ENCODE measurements at regions not wholly inside any gene's neighbourhood (a gene's known extent, or its start where the extent isn't known, plus 50 kb on each side); places are given as distances from the start of the nearest gene placed in this dataset.
A peak's percentile ranks its signal among the peaks of the same experiment; 100 is the strongest.

GRCh38 chr9:32837551-32838058 is 54.3 kb downstream of the TMEM215 start:
- intact Hi-C loops (cut with DNase I) = no loop called here
- DNase-seq (ENCODE audit: missing footprints) = no peak
- no peak for ATAC-seq

GRCh38 chr9:32839013-32839885 is 55.9 kb downstream of the TMEM215 start:
- intact Hi-C loops (cut with DNase I) = no loop called here
- ATAC-seq = no peak
- DNase-seq (ENCODE audit: missing footprints) = no peak

GRCh38 chr9:32841314-32841713 is 58.0 kb downstream of the TMEM215 start:
- no peak for ATAC-seq
- DNase-seq (ENCODE audit: missing footprints) = no peak

GRCh38 chr9:32843295-32843694 is 60.0 kb downstream of the TMEM215 start:
- DNase-seq (ENCODE audit: missing footprints) (no peak), ATAC-seq (no peak)
- intact Hi-C loops (cut with DNase I) = loop anchor here (10.0 kb wide), 1 partner anchor 122 kb away; no protein-coding TSS in a partner anchor

More at GRCh38 chr9:32841314-32841713, 58.0 kb downstream of the TMEM215 start:
- intact Hi-C loops (cut with DNase I) = loop anchor here (10.0 kb wide), 1 partner anchor 123 kb away; no protein-coding TSS in a partner anchor

GRCh38 chr9:32844259-32844658 is 60.9 kb downstream of the TMEM215 start:
- ATAC-seq = no peak
- intact Hi-C loops (cut with DNase I) = loop anchor here (10.0 kb wide), 1 partner anchor 121 kb away; no protein-coding TSS in a partner anchor
- DNase-seq (ENCODE audit: missing footprints) = no peak

GRCh38 chr9:32854271-32854670 is 70.9 kb downstream of the TMEM215 start:
- no peak for ATAC-seq
- intact Hi-C loops (cut with DNase I) = no loop called here

GRCh38 chr9:32855752-32856151 is 72.4 kb downstream of the TMEM215 start:
- DNase-seq (ENCODE audit: missing footprints) (no peak), ATAC-seq (no peak)
- intact Hi-C loops (cut with DNase I) = no loop called here

More at GRCh38 chr9:32854271-32854670, 70.9 kb downstream of the TMEM215 start:
- DNase-seq (ENCODE audit: missing footprints) = no peak

GRCh38 chr9:32863291-32863690 is 80.0 kb downstream of the TMEM215 start:
- DNase-seq (ENCODE audit: missing footprints) (no peak), ATAC-seq (no peak)
- intact Hi-C loops (cut with DNase I) = no loop called here

GRCh38 chr9:32864971-32865370 is 81.6 kb downstream of the TMEM215 start:
- DNase-seq (ENCODE audit: missing footprints) (no peak), ATAC-seq (no peak)
- intact Hi-C loops (cut with DNase I) = no loop called here

- no peak for DNase-seq (ENCODE audit: missing footprints)
- intact Hi-C loops (cut with DNase I) = no loop called here
- no peak for ATAC-seq
Measured at GRCh38 chr9:32866273-32866672, 82.9 kb downstream of the TMEM215 start.

GRCh38 chr9:32867026-32867425 is 83.7 kb downstream of the TMEM215 start:
- DNase-seq (ENCODE audit: missing footprints) (no peak), ATAC-seq (no peak)
- intact Hi-C loops (cut with DNase I) = no loop called here

- intact Hi-C loops (cut with DNase I) = no loop called here
- no peak for ATAC-seq
Measured at GRCh38 chr9:32867601-32868204, 84.4 kb downstream of the TMEM215 start.

GRCh38 chr9:32869404-32869803 is 86.1 kb downstream of the TMEM215 start:
- no peak for DNase-seq (ENCODE audit: missing footprints)
- intact Hi-C loops (cut with DNase I) = no loop called here

More at GRCh38 chr9:32867601-32868204, 84.4 kb downstream of the TMEM215 start:
- DNase-seq (ENCODE audit: missing footprints) = no peak

GRCh38 chr9:32873131-32873530 is 89.8 kb downstream of the TMEM215 start:
- intact Hi-C loops (cut with DNase I) = loop anchor here (10.0 kb wide), 1 partner anchor 52 kb away; no protein-coding TSS in a partner anchor
- ATAC-seq (no peak), DNase-seq (ENCODE audit: missing footprints) (no peak)

More at GRCh38 chr9:32869404-32869803, 86.1 kb downstream of the TMEM215 start:
- no peak for ATAC-seq

- DNase-seq (ENCODE audit: missing footprints) (no peak), ATAC-seq (no peak)
- intact Hi-C loops (cut with DNase I) = loop anchor here (10.0 kb wide), 1 partner anchor 51 kb away; no protein-coding TSS in a partner anchor
Measured at GRCh38 chr9:32873553-32873952, 90.2 kb downstream of the TMEM215 start.

GRCh38 chr9:32875242-32875641 is 91.9 kb downstream of the TMEM215 start:
- ATAC-seq = no peak
- no peak for DNase-seq (ENCODE audit: missing footprints)
- intact Hi-C loops (cut with DNase I) = loop anchor here (10.0 kb wide), 1 partner anchor 50 kb away; no protein-coding TSS in a partner anchor

- DNase-seq (ENCODE audit: missing footprints) = no peak
- no peak for ATAC-seq
- intact Hi-C loops (cut with DNase I) = loop anchor here (10.0 kb wide), 1 partner anchor 49 kb away; no protein-coding TSS in a partner anchor
Measured at GRCh38 chr9:32875748-32876147, 92.4 kb downstream of the TMEM215 start.

- peak; percentile 69 for ATAC-seq
Measured at GRCh38 chr9:32877103-32877502, 93.8 kb downstream of the TMEM215 start.

GRCh38 chr9:32877639-32878217 is 94.4 kb downstream of the TMEM215 start:
- ATAC-seq = no peak
- intact Hi-C loops (cut with DNase I) = loop anchor here (10.0 kb wide), 1 partner anchor 47 kb away; no protein-coding TSS in a partner anchor

More at GRCh38 chr9:32877103-32877502, 93.8 kb downstream of the TMEM215 start:
- intact Hi-C loops (cut with DNase I) = loop anchor here (10.0 kb wide), 1 partner anchor 48 kb away; no protein-coding TSS in a partner anchor
- DNase-seq (ENCODE audit: missing footprints) = no peak

More at GRCh38 chr9:32877639-32878217, 94.4 kb downstream of the TMEM215 start:
- DNase-seq (ENCODE audit: missing footprints) = no peak

Measured in Right ventricle myocardium inferior (tissue), 1 donor.